Smooth muscle cell (in vitro differentiated cells): ENCODE measurements at regions not wholly inside any gene's neighbourhood (a gene's known extent, or its start where the extent isn't known, plus 50 kb on each side); places are given as distances from the start of the nearest gene placed in this dataset.

ENCODE experiments used
- DNase-seq: peaks from one replicate; lab custom pipeline; 2025; ENCODE audit not compliant: unreplicated experiment; lab: John Stamatoyannopoulos, UW
- H2AFZ ChIP-seq: fragments of 200-600 bp; sonication (generic); 2 replicates; pipeline ENCODE4 v1.6.0; 2016; ENCODE audit warnings: antibody characterized with exemption, low read depth, mild to moderate bottlenecking
- H3F3A ChIP-seq: fragments of 200-600 bp; sonication (generic); 2 replicates; pipeline ENCODE4 v1.6.0; 2017; ENCODE audit warnings: antibody characterized with exemption, low read depth
- H3K27ac ChIP-seq: fragments of 200-600 bp; sonication (generic); 2 replicates; pipeline ENCODE4 v1.5.1; 2016; ENCODE audit warnings: low read depth, mild to moderate bottlenecking
- H3K27me3 ChIP-seq: fragments of 200-600 bp; sonication (generic); 2 replicates; pipeline ENCODE4 v1.6.1; 2016; ENCODE audit warnings: low read depth, mild to moderate bottlenecking
- H3K36me3 ChIP-seq: fragments of 200-600 bp; sonication (generic); 2 replicates; pipeline ENCODE4 v1.5.1; 2016; ENCODE audit warnings: low read depth
- H3K4me1 ChIP-seq: fragments of 200-600 bp; sonication (generic); 2 replicates; pipeline ENCODE4 v1.5.1; 2016; ENCODE audit warnings: low read depth
- H3K4me2 ChIP-seq: fragments of 200-600 bp; sonication (generic); 2 replicates; pipeline ENCODE4 v1.6.0; 2016; ENCODE audit warnings: mild to moderate bottlenecking
- H3K4me3 ChIP-seq: fragments of 200-600 bp; sonication (generic); 2 replicates; pipeline ENCODE4 v1.5.1; 2016; ENCODE audit warnings: mild to moderate bottlenecking
- H3K79me2 ChIP-seq: fragments of 200-600 bp; sonication (generic); 2 replicates; pipeline ENCODE4 v1.6.0; 2016; ENCODE audit warnings: low read depth, mild to moderate bottlenecking
- H3K9ac ChIP-seq: fragments of 200-600 bp; sonication (generic); 2 replicates; pipeline ENCODE4 v1.6.0; 2016; ENCODE audit warnings: low read depth
- H3K9me3 ChIP-seq: fragments of 200-600 bp; sonication (generic); replicated peaks from 2 replicates; pipeline ENCODE4 v1.5.1; 2016; ENCODE audit warnings: low read depth
- H4K20me1 ChIP-seq: fragments of 200-600 bp; sonication (generic); 2 replicates; pipeline ENCODE4 v1.6.0; 2016; ENCODE audit warnings: low read depth
- WGBS: methylation state at CpG from one replicate; pipeline ENCODE4 v1.1.7; 2016; ENCODE audit warnings: low lambda C conversion rate; 5-methylcytosine and 5-hydroxymethylcytosine counted together
- TF ChIP-seq, protein P1 (sequence below): fragments of 200-600 bp; sonication (generic); IDR thresholded peaks from 2 replicates; pipeline ENCODE4 v1.5.1; 2017; ENCODE audit warnings: borderline replicate concordance, mild to moderate bottlenecking, antibody characterized with exemption; ENCODE audit not compliant: insufficient read depth, poor library complexity, severe bottlenecking

DNA sequence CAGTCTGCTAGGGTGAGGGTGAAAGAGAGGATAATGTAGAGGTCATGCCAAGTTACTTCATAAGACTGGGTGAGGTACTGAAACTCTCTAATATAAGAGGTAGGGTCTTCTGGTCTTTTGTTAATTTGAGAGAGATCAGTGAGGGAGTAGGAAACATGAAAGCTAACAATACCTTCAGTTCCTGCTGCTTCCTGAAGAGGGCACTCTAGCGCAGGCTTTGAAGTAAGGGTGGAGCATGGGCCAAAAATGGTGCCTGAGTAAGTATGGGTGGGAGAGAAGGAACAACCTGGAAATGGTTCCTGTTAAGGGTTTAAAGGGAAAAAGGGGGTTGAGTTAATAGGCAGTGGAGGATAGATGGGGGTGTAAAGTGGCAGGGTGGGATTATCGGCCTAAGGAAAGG is 2449.5 kb downstream of the TP53TG3F start:
- H3K36me3 ChIP-seq = no peaks in the 10 kb centered on the region
- H4K20me1 ChIP-seq = no peaks in the 10 kb centered on the region
- no peaks in the 10 kb centered on the region for H3F3A ChIP-seq
- TF ChIP-seq, protein P1, sequence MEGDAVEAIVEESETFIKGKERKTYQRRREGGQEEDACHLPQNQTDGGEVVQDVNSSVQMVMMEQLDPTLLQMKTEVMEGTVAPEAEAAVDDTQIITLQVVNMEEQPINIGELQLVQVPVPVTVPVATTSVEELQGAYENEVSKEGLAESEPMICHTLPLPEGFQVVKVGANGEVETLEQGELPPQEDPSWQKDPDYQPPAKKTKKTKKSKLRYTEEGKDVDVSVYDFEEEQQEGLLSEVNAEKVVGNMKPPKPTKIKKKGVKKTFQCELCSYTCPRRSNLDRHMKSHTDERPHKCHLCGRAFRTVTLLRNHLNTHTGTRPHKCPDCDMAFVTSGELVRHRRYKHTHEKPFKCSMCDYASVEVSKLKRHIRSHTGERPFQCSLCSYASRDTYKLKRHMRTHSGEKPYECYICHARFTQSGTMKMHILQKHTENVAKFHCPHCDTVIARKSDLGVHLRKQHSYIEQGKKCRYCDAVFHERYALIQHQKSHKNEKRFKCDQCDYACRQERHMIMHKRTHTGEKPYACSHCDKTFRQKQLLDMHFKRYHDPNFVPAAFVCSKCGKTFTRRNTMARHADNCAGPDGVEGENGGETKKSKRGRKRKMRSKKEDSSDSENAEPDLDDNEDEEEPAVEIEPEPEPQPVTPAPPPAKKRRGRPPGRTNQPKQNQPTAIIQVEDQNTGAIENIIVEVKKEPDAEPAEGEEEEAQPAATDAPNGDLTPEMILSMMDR = no peak
- no peaks in the 10 kb centered on the region for H3K27me3 ChIP-seq
- no peak overlapping the region for H3K4me2 ChIP-seq
- no peak overlapping the region for H3K9ac ChIP-seq
- H3K4me3 ChIP-seq = no peak overlapping the region
- DNase-seq = no peak
- no peak overlapping the region for H3K27ac ChIP-seq
- no peaks in the 10 kb centered on the region for H3K79me2 ChIP-seq
- 35% methylated on average over 2 of the region's 2 CpGs for WGBS
- no peak overlapping the region for H2AFZ ChIP-seq
- no peaks in the 10 kb centered on the region for H3K9me3 ChIP-seq
- no peaks in the 10 kb centered on the region for H3K4me1 ChIP-seq

DNA sequence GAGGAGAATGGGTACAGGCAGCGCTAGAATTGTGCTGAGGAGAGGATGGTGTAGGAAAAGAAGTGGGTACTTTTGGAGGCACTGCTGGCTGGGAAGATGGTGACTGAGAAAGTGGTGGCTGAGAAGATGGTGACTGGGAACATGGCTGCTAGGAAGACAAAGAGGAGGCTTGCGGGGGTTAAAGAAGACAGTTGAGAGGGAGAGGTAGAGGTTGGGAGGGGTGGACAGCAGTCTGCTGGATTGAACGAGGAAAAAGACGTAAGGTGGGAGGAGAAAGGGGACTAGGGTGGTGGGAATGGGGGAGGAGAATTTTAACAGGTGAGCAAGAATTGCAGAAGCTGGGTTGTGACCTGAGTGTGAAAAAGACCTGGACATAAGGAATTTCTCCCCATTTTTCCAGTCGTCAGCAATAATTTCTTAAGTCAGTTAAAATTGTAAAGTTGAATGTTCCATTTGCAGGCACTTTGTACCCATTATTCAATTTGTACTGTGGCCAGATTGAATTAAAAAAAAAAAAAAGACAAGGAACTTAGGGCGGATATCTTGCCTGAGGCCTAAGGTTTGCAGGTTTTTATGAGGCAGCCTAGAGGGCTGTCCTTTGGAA is 2450.0 kb downstream of the TP53TG3F start:
- 78% methylated on average over 6 of the region's 6 CpGs for WGBS
- Histone ChIP-seq H3K4me1 (no peaks in the 10 kb centered on the region), H3K79me2 (no peaks in the 10 kb centered on the region), H3K27ac (no peak overlapping the region), H3K4me3 (no peak overlapping the region), H3K4me2 (no peak overlapping the region), H3K27me3 (no peaks in the 10 kb centered on the region), H3K9ac (no peak overlapping the region), H3F3A (no peaks in the 10 kb centered on the region), H3K36me3 (no peaks in the 10 kb centered on the region), H2AFZ (no peak overlapping the region), H3K9me3 (no peaks in the 10 kb centered on the region), H4K20me1 (no peaks in the 10 kb centered on the region)
- DNase-seq = no peak
- TF ChIP-seq, protein P1 = no peak

GRCh38 chr16:35910409-35910808 is 2451.0 kb downstream of the TP53TG3F start:
- WGBS = 75% methylated on average over 4 of the region's 4 CpGs
- no peak for DNase-seq
- Histone ChIP-seq H3K4me1 (no peaks in the 10 kb centered on the region), H3K27ac (no peak overlapping the region), H3K27me3 (no peaks in the 10 kb centered on the region), H3K36me3 (no peaks in the 10 kb centered on the region), H4K20me1 (no peaks in the 10 kb centered on the region), H2AFZ (no peak overlapping the region), H3K9me3 (no peaks in the 10 kb centered on the region), H3F3A (no peaks in the 10 kb centered on the region), H3K9ac (no peak overlapping the region), H3K79me2 (no peaks in the 10 kb centered on the region), H3K4me3 (no peak overlapping the region), H3K4me2 (no peak overlapping the region)
- TF ChIP-seq, protein P1 = no peak

- H3K4me2 ChIP-seq = no peak overlapping the region
- WGBS = 76% methylated on average over 4 of the region's 8 CpGs
- H3K36me3 ChIP-seq = no peaks in the 10 kb centered on the region
- no peaks in the 10 kb centered on the region for H3K79me2 ChIP-seq
- no peaks in the 10 kb centered on the region for H3K9me3 ChIP-seq
- DNase-seq = no peak
- no peaks in the 10 kb centered on the region for H4K20me1 ChIP-seq
- no peak overlapping the region for H3K27ac ChIP-seq
- H2AFZ ChIP-seq = no peak overlapping the region
- H3K4me3 ChIP-seq = no peak overlapping the region
- no peaks in the 10 kb centered on the region for H3F3A ChIP-seq
- no peaks in the 10 kb centered on the region for H3K27me3 ChIP-seq
- H3K4me1 ChIP-seq = no peaks in the 10 kb centered on the region
- no peak overlapping the region for H3K9ac ChIP-seq
- TF ChIP-seq, protein P1 = no peak
These were observed 2452.5 kb downstream of the TP53TG3F start for GRCh38 chr16:35911899-35912298.
